PC-9 (cell line): ENCODE measurements at regions not wholly inside any gene's neighbourhood (a gene's known extent, or its start where the extent isn't known, plus 50 kb on each side); places are given as distances from the start of the nearest gene placed in this dataset.
A peak's percentile ranks its signal among the peaks of the same experiment; 100 is the strongest.

Experiments
- BruUV-seq: library from RNA; stranded (reverse); fragments of 400-500 nt; replicated peaks from 2 replicates; lab custom pipeline; 2021; lab: Mats Ljungman, UMichigan
- CTCF ChIA-PET: fragments of 300-600 bp; sonication (Branson Sonifier 250); formaldehyde crosslinking; loops from one replicate; lab custom pipeline; 2022; ENCODE audit warnings: antibody characterized with exemption; lab: Charles Lee
- POLR2A ChIA-PET: fragments of 300-600 bp; sonication (Branson Sonifier 250); formaldehyde crosslinking; loops from one replicate; lab custom pipeline; 2022; ENCODE audit warnings: antibody characterized with exemption; ENCODE audit not compliant: unreplicated experiment; lab: Charles Lee
- DNase-seq, 2 experiments: peaks; one replicate each; pipeline versions ENCODE4 v3.0.0 to v3.0.0-alpha.2; 2015 to 2022; ENCODE audit warnings: mixed read lengths in 1 of 2
- H2AFZ ChIP-seq: fragments of 200-600 bp; sonication (generic); 2 replicates; pipeline ENCODE4 v1.8.1; 2017; ENCODE audit warnings: antibody characterized with exemption
- H3F3A ChIP-seq: fragments of 200-600 bp; sonication (generic); 2 replicates; pipeline ENCODE4 v1.8.1; 2017; ENCODE audit warnings: antibody characterized with exemption, mild to moderate bottlenecking, low read depth; ENCODE audit not compliant: insufficient read depth
- H3K27ac ChIP-seq: fragments of 200-600 bp; sonication (generic); 2 replicates; pipeline ENCODE4 v1.6.1; 2016; ENCODE audit warnings: mixed run types
- H3K27me3 ChIP-seq: fragments of 200-600 bp; sonication (generic); 2 replicates; pipeline ENCODE4 v1.6.1; 2016; ENCODE audit warnings: low read depth, mixed run types; ENCODE audit not compliant: insufficient read depth
- H3K36me3 ChIP-seq: fragments of 200-600 bp; sonication (generic); 2 replicates; pipeline ENCODE4 v1.6.1; 2016; ENCODE audit warnings: low read depth, mixed run types
- H3K4me1 ChIP-seq: fragments of 200-600 bp; sonication (generic); replicated peaks from 2 replicates; pipeline ENCODE4 v1.6.1; 2016; ENCODE audit warnings: mixed run types; ENCODE audit not compliant: insufficient read depth
- H3K4me2 ChIP-seq: fragments of 200-600 bp; sonication (generic); 2 replicates; pipeline ENCODE4 v1.6.1; 2017; ENCODE audit warnings: mixed run types
- H3K4me3 ChIP-seq: fragments of 200-600 bp; sonication (generic); 2 replicates; pipeline ENCODE4 v1.6.1; 2016; ENCODE audit warnings: mixed run types
- H3K79me2 ChIP-seq: fragments of 200-600 bp; sonication (generic); 2 replicates; pipeline ENCODE4 v1.6.1; 2017; ENCODE audit warnings: low read depth, mixed run types
- H3K9me2 ChIP-seq: fragments of 200-600 bp; sonication (generic); 2 replicates; pipeline ENCODE4 v1.8.1; 2017; ENCODE audit warnings: mild to moderate bottlenecking; ENCODE audit not compliant: insufficient read depth
- H3K9me3 ChIP-seq: fragments of 200-600 bp; sonication (generic); 2 replicates; pipeline ENCODE4 v1.8.1; 2016; ENCODE audit warnings: low read depth; ENCODE audit not compliant: insufficient read depth
- H4K20me1 ChIP-seq: fragments of 200-600 bp; sonication (generic); 2 replicates; pipeline ENCODE4 v1.8.1; 2017; ENCODE audit not compliant: insufficient read depth
- EZH2 ChIP-seq: fragments of 200-600 bp; sonication (generic); IDR thresholded peaks from 2 replicates; pipeline ENCODE4 v1.8.0; 2017; ENCODE audit warnings: antibody characterized with exemption, low read depth
- intact Hi-C: fragments of 100-400 bp; cut with micrococcal nuclease; formaldehyde crosslinking; loops from one replicate; pipeline ENCODE4 v1.10.0; 2022; ENCODE audit not compliant: unreplicated experiment
- TF ChIP-seq, protein P1 (sequence below): fragments of 200-600 bp; sonication (generic); conservative IDR thresholded peaks from 2 replicates; pipeline ENCODE4 v1.6.1; 2017; ENCODE audit warnings: mixed run types, antibody characterized with exemption, mild to moderate bottlenecking, moderate library complexity

DNA sequence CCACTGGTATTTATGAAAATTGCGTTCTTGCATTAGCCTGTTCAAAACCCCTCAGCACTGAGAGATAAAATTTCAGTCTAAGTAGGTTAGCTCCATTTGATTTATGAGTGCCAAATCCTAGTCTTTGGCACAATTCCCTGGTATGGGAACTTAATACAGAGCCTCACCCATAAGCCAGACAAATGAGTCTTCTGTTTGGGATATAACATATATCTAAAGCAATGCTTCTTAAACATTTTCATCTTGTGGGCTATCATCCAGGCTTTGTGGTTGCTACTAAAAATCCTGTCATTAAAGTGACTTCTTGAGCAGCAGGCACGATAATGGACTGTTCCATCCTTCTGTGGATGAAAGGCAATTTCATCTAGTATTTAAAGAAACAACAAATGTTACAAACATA is 419.5 kb upstream of the ACTBL2 start:
- CTCF ChIA-PET, result no interaction called here
- POLR2A ChIA-PET, result interaction anchor here (0.7 kb wide), 1 partner anchor 214 kb away, joined by 3 read pairs; no protein-coding TSS in a partner anchor

DNA sequence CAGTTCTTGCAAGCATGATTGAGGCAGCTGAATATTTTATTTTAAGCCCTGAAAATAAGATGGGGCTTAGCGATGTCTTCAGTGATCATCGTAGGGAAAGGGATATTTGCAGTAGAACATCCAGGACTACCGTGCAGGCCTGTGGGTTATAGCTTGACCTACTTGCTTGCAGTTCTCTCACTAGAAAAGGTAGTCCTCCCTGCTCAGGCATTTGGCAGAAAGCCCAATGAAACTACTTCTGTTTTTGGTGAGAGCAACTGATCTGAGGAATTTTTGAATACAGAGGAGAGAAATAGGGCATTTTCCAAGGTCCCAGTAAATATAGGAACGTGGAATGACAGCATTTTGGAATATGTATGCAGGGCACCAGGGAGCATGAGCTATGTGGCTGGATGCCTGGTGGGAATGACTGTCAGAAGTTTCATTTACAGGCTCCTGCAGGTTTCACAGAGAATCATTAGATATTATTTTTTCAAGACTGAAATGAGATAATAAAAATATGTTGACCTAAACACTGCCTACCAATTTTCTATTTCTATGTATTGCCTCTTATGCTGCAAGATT is 417.9 kb upstream of the ACTBL2 start:
- Histone ChIP-seq H3K36me3 (no peaks in the 10 kb centered on the region), H3K79me2 (no peaks in the 10 kb centered on the region), H3K9me3 (peaks cover 7% of the 10 kb centered on the region; the same call in 1 of the 2 replicates), H3K4me1 (0 out of 2 replicates have a peak, but pooled peaks cover 6% of the 10 kb centered on the region), H3F3A (no peaks in the 10 kb centered on the region), H3K4me2 (no peak overlapping the region), H2AFZ (no peak overlapping the region), H3K27ac (0 out of 2 replicates have a peak overlapping the region, but pooled peaks have one; percentile 13), H3K27me3 (no peaks in the 10 kb centered on the region), H3K9me2 (no peaks in the 10 kb centered on the region), H3K4me3 (no peak overlapping the region), H4K20me1 (no peaks in the 10 kb centered on the region)
- ChIA-PET POLR2A (interaction anchor here (0.6 to 0.9 kb wide), 4 partner anchors 12 to 438 kb away, joined by 3 to 6 read pairs (median 4); no protein-coding TSS in a partner anchor), CTCF (interaction anchor here (0.5 to 0.6 kb wide), 3 partner anchors 9 to 563 kb away, joined by 3 to 5 read pairs (median 4); no protein-coding TSS in a partner anchor)
- no TSS peak for BruUV-seq
- TF ChIP-seq EZH2, result no peak
- TF ChIP-seq, protein P1, sequence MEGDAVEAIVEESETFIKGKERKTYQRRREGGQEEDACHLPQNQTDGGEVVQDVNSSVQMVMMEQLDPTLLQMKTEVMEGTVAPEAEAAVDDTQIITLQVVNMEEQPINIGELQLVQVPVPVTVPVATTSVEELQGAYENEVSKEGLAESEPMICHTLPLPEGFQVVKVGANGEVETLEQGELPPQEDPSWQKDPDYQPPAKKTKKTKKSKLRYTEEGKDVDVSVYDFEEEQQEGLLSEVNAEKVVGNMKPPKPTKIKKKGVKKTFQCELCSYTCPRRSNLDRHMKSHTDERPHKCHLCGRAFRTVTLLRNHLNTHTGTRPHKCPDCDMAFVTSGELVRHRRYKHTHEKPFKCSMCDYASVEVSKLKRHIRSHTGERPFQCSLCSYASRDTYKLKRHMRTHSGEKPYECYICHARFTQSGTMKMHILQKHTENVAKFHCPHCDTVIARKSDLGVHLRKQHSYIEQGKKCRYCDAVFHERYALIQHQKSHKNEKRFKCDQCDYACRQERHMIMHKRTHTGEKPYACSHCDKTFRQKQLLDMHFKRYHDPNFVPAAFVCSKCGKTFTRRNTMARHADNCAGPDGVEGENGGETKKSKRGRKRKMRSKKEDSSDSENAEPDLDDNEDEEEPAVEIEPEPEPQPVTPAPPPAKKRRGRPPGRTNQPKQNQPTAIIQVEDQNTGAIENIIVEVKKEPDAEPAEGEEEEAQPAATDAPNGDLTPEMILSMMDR, result no peak
- DNase-seq, result peak in 1 of 2 experiments; percentile 47
- intact Hi-C loops, result no loop called here

More for the DNA sequence above, 419.5 kb upstream of the ACTBL2 start:
- no peaks in the 10 kb centered on the region for H3K27me3 ChIP-seq
- no peaks in the 10 kb centered on the region for H3K9me2 ChIP-seq
- no peaks in the 10 kb centered on the region for H3F3A ChIP-seq
- intact Hi-C loops, result no loop called here
- no peak for TF ChIP-seq EZH2
- TF ChIP-seq, protein P1, result no peak
- BruUV-seq, result no TSS peak
- no peaks in the 10 kb centered on the region; the same call in 1 of the 2 replicates for H3K9me3 ChIP-seq
- H3K4me3 ChIP-seq, result no peak overlapping the region
- H3K27ac ChIP-seq, result no peak overlapping the region
- H3K79me2 ChIP-seq, result no peaks in the 10 kb centered on the region
- H3K4me1 ChIP-seq, result 0 out of 2 replicates have a peak, but pooled peaks cover 6% of the 10 kb centered on the region
- H3K4me2 ChIP-seq, result no peak overlapping the region
- DNase-seq, result no peak
- no peak overlapping the region for H2AFZ ChIP-seq
- H3K36me3 ChIP-seq, result no peaks in the 10 kb centered on the region
- no peaks in the 10 kb centered on the region for H4K20me1 ChIP-seq

DNA sequence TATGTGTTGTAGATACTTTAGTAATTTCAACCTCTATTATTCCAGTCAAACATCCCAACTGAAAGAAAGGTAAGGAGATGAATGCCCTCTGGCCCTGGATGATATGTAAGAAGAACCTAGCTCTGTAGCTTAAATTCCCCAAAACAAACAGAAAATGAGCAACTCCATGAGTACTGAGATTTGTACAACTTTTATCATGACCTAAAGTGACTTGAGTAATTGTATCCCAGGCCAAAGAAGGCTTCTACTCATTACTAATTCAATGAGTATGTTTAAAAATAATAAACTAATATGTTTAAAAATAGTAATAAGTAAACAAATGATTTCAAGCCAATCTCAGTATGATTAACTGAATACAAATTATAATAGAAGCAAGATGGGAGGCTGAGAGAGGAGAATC is 414.0 kb upstream of the ACTBL2 start:
- ChIA-PET POLR2A (interaction anchor here (0.6 kb wide), 1 partner anchor 257 kb away, joined by 3 read pairs; no protein-coding TSS in a partner anchor), CTCF (no interaction called here)
- intact Hi-C loops, result no loop called here
- Histone ChIP-seq H3K36me3 (no peaks in the 10 kb centered on the region), H3K9me2 (no peaks in the 10 kb centered on the region), H3F3A (no peaks in the 10 kb centered on the region), H3K27ac (no peak overlapping the region), H2AFZ (no peak overlapping the region), H3K9me3 (peaks cover 7% of the 10 kb centered on the region; the same call in 1 of the 2 replicates), H3K4me2 (no peak overlapping the region), H3K4me3 (no peak overlapping the region), H3K27me3 (no peaks in the 10 kb centered on the region), H4K20me1 (no peaks in the 10 kb centered on the region), H3K4me1 (0 out of 2 replicates have a peak, but pooled peaks cover 6% of the 10 kb centered on the region), H3K79me2 (no peaks in the 10 kb centered on the region)
- BruUV-seq, result no TSS peak
- TF ChIP-seq, protein P1, result no peak
- no peak for TF ChIP-seq EZH2
- DNase-seq, result no peak
